Panc1 (cell line): ENCODE measurements at regions not wholly inside any gene's neighbourhood (a gene's known extent, or its start where the extent isn't known, plus 50 kb on each side); places are given as distances from the start of the nearest gene placed in this dataset.

Experiments
- CTCF ChIP-seq: fragments of 450-650 bp; IDR thresholded peaks from 2 replicates; pipeline ENCODE4 v1.5.1; 2017; ENCODE audit warnings: mild to moderate bottlenecking
- SIN3A ChIP-seq: IDR thresholded peaks from 2 replicates; pipeline ENCODE4 v1.6.1; 2012; ENCODE audit warnings: low read depth, mild to moderate bottlenecking, low read length, moderate library complexity, borderline replicate concordance; ENCODE audit not compliant: insufficient read depth

- TF ChIP-seq CTCF (no peak), SIN3A (no peak)
These were observed 54.9 kb upstream of the SDK1 start for GRCh38 chr7:3246127-3246526.
